ENCODE measurements at regions not wholly inside any gene's neighbourhood (a gene's known extent, or its start where the extent isn't known, plus 50 kb on each side); places are given as distances from the start of the nearest gene placed in this dataset.
"Not testable (repeated sequence)": the region's sequence is repeated elsewhere in the genome, so short reads cannot be mapped to it uniquely, and the experiment has no call there.

- peaks cover 0 to 5% (median 0%) of the 10 kb centered on the region in 8 donors for H3K9me3 ChIP-seq
- H3K4me1 ChIP-seq = no peaks in the 10 kb centered on the region
- WGBS, 5 donors = 96 to 100% (median 97%) methylated on average over 1 of the region's 1 CpG
- H3K27ac ChIP-seq = no peak overlapping the region
- intact Hi-C loops (cut with DNase I; ENCODE audit: low total_unique reads) = no loop called here
- DNase-seq = no peak
- no peaks in the 10 kb centered on the region for H3K36me3 ChIP-seq
- H3K4me3 ChIP-seq = no peak overlapping the region
- no peaks in the 10 kb centered on the region for H3K27me3 ChIP-seq (replicated peaks in 1 of 7)
- TF ChIP-seq POLR2A (IDR thresholded peaks at IDR 0.05) (no peak), POLR2AphosphoS5 (IDR thresholded peaks at IDR 0.05) (no peak)
- TF ChIP-seq, protein P1, sequence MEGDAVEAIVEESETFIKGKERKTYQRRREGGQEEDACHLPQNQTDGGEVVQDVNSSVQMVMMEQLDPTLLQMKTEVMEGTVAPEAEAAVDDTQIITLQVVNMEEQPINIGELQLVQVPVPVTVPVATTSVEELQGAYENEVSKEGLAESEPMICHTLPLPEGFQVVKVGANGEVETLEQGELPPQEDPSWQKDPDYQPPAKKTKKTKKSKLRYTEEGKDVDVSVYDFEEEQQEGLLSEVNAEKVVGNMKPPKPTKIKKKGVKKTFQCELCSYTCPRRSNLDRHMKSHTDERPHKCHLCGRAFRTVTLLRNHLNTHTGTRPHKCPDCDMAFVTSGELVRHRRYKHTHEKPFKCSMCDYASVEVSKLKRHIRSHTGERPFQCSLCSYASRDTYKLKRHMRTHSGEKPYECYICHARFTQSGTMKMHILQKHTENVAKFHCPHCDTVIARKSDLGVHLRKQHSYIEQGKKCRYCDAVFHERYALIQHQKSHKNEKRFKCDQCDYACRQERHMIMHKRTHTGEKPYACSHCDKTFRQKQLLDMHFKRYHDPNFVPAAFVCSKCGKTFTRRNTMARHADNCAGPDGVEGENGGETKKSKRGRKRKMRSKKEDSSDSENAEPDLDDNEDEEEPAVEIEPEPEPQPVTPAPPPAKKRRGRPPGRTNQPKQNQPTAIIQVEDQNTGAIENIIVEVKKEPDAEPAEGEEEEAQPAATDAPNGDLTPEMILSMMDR (IDR thresholded peaks at IDR 0.05 in 8 of 11, conservative IDR thresholded peaks at IDR 0.05 in 3 of 11) = no peak
Observed at GRCh38 chr3:152771120-152771519, 63.8 kb upstream of the P2RY1 start.

DNA sequence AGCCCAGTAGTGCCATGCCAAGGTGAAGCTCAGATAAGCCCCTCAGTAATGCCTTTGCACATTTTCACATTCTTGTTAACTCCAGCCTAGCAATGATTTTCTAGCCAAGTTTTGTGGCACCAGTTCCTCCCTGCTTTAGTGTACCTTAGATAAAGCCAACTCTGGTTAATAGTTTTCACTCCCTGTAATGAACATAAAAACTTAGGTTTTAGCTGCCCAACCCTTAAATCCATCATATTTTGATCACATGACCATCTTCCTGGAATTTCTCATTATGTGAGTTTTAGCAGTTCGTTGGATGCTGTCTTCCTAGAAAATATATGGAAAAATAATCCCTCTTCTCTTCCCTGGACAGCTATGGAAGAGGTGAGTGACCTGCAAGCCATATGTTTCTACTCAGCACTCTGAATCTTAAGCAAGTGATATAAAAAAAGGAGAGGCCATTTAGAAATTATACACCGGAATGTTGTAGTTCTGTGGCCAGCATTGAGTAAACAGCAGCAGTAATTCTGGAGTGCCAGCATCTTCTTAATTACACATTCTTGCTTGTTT, 62.2 kb upstream of the P2RY1 start:
- Histone ChIP-seq H3K4me1 (no peaks in the 10 kb centered on the region), H3K27me3 (replicated peaks in 1 of 7) (no peaks in the 10 kb centered on the region), H3K4me3 (no peak overlapping the region), H3K36me3 (no peaks in the 10 kb centered on the region), H3K9me3 (peaks cover 0 to 1% (median 0%) of the 10 kb centered on the region in 8 donors), H3K27ac (no peak overlapping the region)
- WGBS, 5 donors = 70 to 82% (median 74%) methylated on average over 2 of the region's 2 CpGs
- DNase-seq = no peak
- no peak for TF ChIP-seq POLR2A (IDR thresholded peaks at IDR 0.05)
- TF ChIP-seq, protein P1 (IDR thresholded peaks at IDR 0.05 in 8 of 11, conservative IDR thresholded peaks at IDR 0.05 in 3 of 11) = no peak
- TF ChIP-seq POLR2AphosphoS5 (IDR thresholded peaks at IDR 0.05) = no peak
- intact Hi-C loops (cut with DNase I; ENCODE audit: low total_unique reads) = no loop called here

DNA sequence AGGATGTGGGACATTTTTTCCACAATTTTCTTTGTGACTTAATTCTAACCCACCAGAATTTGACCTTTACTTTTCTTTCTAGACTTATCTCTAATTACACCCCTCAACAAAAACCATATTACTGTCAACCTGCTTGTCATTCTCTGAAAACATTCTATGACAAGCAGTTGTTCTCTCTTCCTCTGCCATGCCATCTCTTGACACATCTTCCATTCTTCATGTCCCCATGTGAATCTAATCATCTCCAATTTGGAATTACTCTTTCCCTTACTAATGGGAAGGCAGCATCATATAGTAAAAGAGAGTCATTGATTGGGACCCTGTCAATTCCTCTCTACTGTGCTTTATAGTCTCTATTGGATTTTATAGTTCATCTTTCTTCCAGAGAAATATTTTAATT, 61.3 kb upstream of the P2RY1 start:
- Histone ChIP-seq H3K4me3 (no peak overlapping the region), H3K36me3 (no peaks in the 10 kb centered on the region), H3K9me3 (no peaks in the 10 kb centered on the region), H3K27me3 (replicated peaks in 1 of 7) (no peaks in the 10 kb centered on the region), H3K27ac (no peak overlapping the region), H3K4me1 (no peaks in the 10 kb centered on the region)
- TF ChIP-seq POLR2AphosphoS5 (IDR thresholded peaks at IDR 0.05) (no peak), POLR2A (IDR thresholded peaks at IDR 0.05) (no peak)
- TF ChIP-seq, protein P1 (IDR thresholded peaks at IDR 0.05 in 8 of 11, conservative IDR thresholded peaks at IDR 0.05 in 3 of 11) = no peak
- DNase-seq = no peak
- intact Hi-C loops (cut with DNase I; ENCODE audit: low total_unique reads) = no loop called here

GRCh38 chr3:152774230-152774629, 60.7 kb upstream of the P2RY1 start:
- H3K9me3 ChIP-seq; H3K4me3 ChIP-seq; H3K36me3 ChIP-seq; DNase-seq; H3K27me3 ChIP-seq (replicated peaks in 1 of 7); H3K4me1 ChIP-seq; H3K27ac ChIP-seq; intact Hi-C loops (cut with DNase I; ENCODE audit: low total_unique reads): not testable (repeated sequence)
- 79 to 88% (median 85%) methylated on average over 4 of the region's 4 CpGs for WGBS, 5 donors

DNA sequence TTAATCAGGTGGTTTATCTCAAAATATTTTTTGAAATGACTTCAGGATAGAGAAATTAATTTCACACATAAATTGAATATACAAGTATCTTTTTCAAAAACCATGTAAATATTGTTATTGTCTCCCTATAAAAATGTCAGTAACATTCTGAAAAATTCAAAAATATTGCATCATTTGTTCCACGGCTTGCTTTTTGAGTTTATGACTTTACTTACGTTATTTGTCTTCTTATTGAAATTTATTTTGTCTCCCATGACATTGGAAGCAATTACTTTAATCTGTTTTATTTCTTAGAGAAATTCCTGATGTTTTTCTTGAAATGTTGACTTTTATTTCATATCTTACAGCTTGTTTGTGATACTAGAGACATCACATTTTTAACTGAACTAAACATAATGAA, 56.9 kb upstream of the P2RY1 start:
- TF ChIP-seq POLR2A (IDR thresholded peaks at IDR 0.05) (no peak), POLR2AphosphoS5 (IDR thresholded peaks at IDR 0.05) (no peak)
- TF ChIP-seq, protein P1 (IDR thresholded peaks at IDR 0.05 in 8 of 11, conservative IDR thresholded peaks at IDR 0.05 in 3 of 11) = no peak
- no peaks in the 10 kb centered on the region for H3K36me3 ChIP-seq
- H3K4me3 ChIP-seq = no peak overlapping the region
- WGBS, 5 donors = 90 to 96% (median 93%) methylated on average over 2 of the region's 2 CpGs
- DNase-seq = no peak
- no peaks in the 10 kb centered on the region for H3K9me3 ChIP-seq
- H3K4me1 ChIP-seq = no peaks in the 10 kb centered on the region
- no peak overlapping the region for H3K27ac ChIP-seq
- H3K27me3 ChIP-seq (replicated peaks in 1 of 7) = no peaks in the 10 kb centered on the region
- intact Hi-C loops (cut with DNase I; ENCODE audit: low total_unique reads) = no loop called here
